ENCODE measurements at regions not wholly inside any gene's neighbourhood (a gene's known extent, or its start where the extent isn't known, plus 50 kb on each side); places are given as distances from the start of the nearest gene placed in this dataset.

DNA sequence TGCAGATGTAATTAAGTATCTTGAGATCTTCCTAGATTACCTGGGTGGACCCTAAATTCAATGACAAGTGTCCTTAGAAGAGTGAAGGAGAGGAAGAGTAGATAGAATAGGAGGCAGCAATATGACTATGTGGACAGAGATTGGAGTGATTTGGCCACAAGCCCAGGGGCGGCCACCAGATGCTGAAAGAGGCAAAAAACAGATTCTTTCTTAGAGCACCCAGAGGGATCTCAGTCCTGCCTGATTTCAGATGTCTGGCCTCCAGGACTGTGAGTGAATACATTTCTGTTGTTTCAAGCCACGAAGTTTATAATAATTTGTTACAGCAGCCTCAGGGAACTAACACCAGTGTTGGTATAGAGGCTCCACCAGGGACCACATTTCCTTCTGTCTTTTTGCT, 67.3 kb downstream of the DACT1 start:
- H3K4me1 Mint-ChIP-seq (ENCODE audit: low read depth, unreplicated experiment) = no peaks in the 10 kb centered on the region
- TF ChIP-seq, protein P1, sequence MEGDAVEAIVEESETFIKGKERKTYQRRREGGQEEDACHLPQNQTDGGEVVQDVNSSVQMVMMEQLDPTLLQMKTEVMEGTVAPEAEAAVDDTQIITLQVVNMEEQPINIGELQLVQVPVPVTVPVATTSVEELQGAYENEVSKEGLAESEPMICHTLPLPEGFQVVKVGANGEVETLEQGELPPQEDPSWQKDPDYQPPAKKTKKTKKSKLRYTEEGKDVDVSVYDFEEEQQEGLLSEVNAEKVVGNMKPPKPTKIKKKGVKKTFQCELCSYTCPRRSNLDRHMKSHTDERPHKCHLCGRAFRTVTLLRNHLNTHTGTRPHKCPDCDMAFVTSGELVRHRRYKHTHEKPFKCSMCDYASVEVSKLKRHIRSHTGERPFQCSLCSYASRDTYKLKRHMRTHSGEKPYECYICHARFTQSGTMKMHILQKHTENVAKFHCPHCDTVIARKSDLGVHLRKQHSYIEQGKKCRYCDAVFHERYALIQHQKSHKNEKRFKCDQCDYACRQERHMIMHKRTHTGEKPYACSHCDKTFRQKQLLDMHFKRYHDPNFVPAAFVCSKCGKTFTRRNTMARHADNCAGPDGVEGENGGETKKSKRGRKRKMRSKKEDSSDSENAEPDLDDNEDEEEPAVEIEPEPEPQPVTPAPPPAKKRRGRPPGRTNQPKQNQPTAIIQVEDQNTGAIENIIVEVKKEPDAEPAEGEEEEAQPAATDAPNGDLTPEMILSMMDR (IDR thresholded peaks at IDR 0.05; ENCODE audit: insufficient read depth in 1 of 2, low read depth in 1 of 2, low read length in 1 of 2, severe bottlenecking in 1 of 2, unreplicated experiment in 1 of 2) = no peak
- H3K4me1 ChIP-seq = no peaks in the 10 kb centered on the region
- no peak overlapping the region for H3K4me3 Mint-ChIP-seq (ENCODE audit: unreplicated experiment)
- intact Hi-C loops (cut with micrococcal nuclease; ENCODE audit: unreplicated experiment) = no loop called here
- H3K4me3 ChIP-seq (ENCODE audit: low read depth, low read length) = no peak overlapping the region
- no peaks in the 10 kb centered on the region for H3K36me3 ChIP-seq (ENCODE audit: control insufficient read depth, insufficient read depth, low read length)
- no peaks in the 10 kb centered on the region for H3K36me3 Mint-ChIP-seq (ENCODE audit: insufficient read depth, unreplicated experiment)
- no peaks in the 10 kb centered on the region for H3K9me3 ChIP-seq
- BruUV-seq (replicated peaks) = no TSS peak
- ChIA-PET POLR2A (no interaction called here), CTCF (no interaction called here)
- no peak for DNase-seq
- H3K27me3 Mint-ChIP-seq (ENCODE audit: insufficient read depth, unreplicated experiment) = peaks cover 16% of the 10 kb centered on the region
- H3K9me3 Mint-ChIP-seq (ENCODE audit: unreplicated experiment) = no peaks in the 10 kb centered on the region
- H3K27ac Mint-ChIP-seq (ENCODE audit: unreplicated experiment) = no peak overlapping the region
- no peaks in the 10 kb centered on the region for H3K27me3 ChIP-seq (replicated peaks; ENCODE audit: control insufficient read depth, insufficient read depth, low read length)

DNA sequence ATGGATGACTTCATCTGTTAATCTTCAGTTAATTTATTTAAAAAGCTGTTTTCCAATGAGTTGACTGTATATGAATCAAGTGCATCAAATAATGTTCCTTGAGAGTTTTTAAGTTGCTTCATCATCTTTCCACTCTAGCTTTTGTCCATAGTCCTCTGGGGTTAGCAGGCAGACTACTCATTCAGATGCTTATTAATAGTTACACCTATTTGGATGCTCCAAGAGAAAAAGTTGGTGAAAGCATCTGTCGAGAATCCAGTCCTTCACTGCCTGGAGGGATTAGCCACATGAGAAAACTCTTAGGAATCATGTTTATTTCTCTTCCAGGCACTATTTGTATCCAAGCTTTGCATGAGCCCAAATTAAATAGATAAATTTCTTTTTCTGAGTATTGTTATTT, 70.2 kb downstream of the DACT1 start:
- Histone ChIP-seq H3K9me3 (no peaks in the 10 kb centered on the region), H3K4me1 (no peaks in the 10 kb centered on the region), H3K4me3 (ENCODE audit: low read depth, low read length) (no peak overlapping the region), H3K36me3 (ENCODE audit: control insufficient read depth, insufficient read depth, low read length) (no peaks in the 10 kb centered on the region), H3K27me3 (replicated peaks; ENCODE audit: control insufficient read depth, insufficient read depth, low read length) (no peaks in the 10 kb centered on the region; the same call in 1 of the 2 replicates)
- ChIA-PET POLR2A (no interaction called here), CTCF (no interaction called here)
- Mint-ChIP-seq H3K4me1 (ENCODE audit: low read depth, unreplicated experiment) (no peaks in the 10 kb centered on the region), H3K27me3 (ENCODE audit: insufficient read depth, unreplicated experiment) (peaks cover 11% of the 10 kb centered on the region), H3K36me3 (ENCODE audit: insufficient read depth, unreplicated experiment) (no peaks in the 10 kb centered on the region), H3K9me3 (ENCODE audit: unreplicated experiment) (no peaks in the 10 kb centered on the region), H3K27ac (ENCODE audit: unreplicated experiment) (no peak overlapping the region), H3K4me3 (ENCODE audit: unreplicated experiment) (no peak overlapping the region)
- no peak for DNase-seq
- intact Hi-C loops (cut with micrococcal nuclease; ENCODE audit: unreplicated experiment) = no loop called here
- TF ChIP-seq, protein P1 (IDR thresholded peaks at IDR 0.05; ENCODE audit: insufficient read depth in 1 of 2, low read depth in 1 of 2, low read length in 1 of 2, severe bottlenecking in 1 of 2, unreplicated experiment in 1 of 2) = no peak
- BruUV-seq (replicated peaks) = no TSS peak

DNA sequence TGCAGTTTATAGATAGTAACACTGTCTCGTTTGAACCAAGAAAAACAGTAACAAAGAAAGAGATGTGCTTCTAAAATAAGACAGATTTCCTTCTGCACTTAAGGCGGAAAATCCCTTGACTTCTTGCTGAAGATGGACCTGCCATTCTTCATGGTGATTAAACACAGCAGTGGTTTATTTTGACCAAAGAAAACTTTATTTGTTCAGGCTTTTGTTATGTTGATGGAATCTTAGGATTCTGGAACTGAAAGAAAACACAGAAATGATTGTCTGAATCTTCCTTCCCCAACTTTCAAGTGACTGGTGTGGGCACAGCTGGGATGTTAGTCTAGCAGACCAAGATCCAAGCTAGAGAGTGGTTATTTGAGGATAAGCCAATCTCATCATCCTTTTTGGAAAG, 72.2 kb downstream of the DACT1 start:
- Mint-ChIP-seq H3K27me3 (ENCODE audit: insufficient read depth, unreplicated experiment) (peaks cover 5% of the 10 kb centered on the region), H3K36me3 (ENCODE audit: insufficient read depth, unreplicated experiment) (no peaks in the 10 kb centered on the region), H3K4me3 (ENCODE audit: unreplicated experiment) (no peak overlapping the region), H3K4me1 (ENCODE audit: low read depth, unreplicated experiment) (no peaks in the 10 kb centered on the region), H3K27ac (ENCODE audit: unreplicated experiment) (no peak overlapping the region), H3K9me3 (ENCODE audit: unreplicated experiment) (no peaks in the 10 kb centered on the region)
- POLR2A ChIA-PET = no interaction called here
- Histone ChIP-seq H3K4me3 (ENCODE audit: low read depth, low read length) (no peak overlapping the region), H3K9me3 (no peaks in the 10 kb centered on the region), H3K27me3 (replicated peaks; ENCODE audit: control insufficient read depth, insufficient read depth, low read length) (no peaks in the 10 kb centered on the region; the same call in 1 of the 2 replicates), H3K36me3 (ENCODE audit: control insufficient read depth, insufficient read depth, low read length) (no peaks in the 10 kb centered on the region), H3K4me1 (no peaks in the 10 kb centered on the region)
- TF ChIP-seq, protein P1 (IDR thresholded peaks at IDR 0.05; ENCODE audit: insufficient read depth in 1 of 2, low read depth in 1 of 2, low read length in 1 of 2, severe bottlenecking in 1 of 2, unreplicated experiment in 1 of 2) = no peak
- intact Hi-C loops (cut with micrococcal nuclease; ENCODE audit: unreplicated experiment) = no loop called here
- no TSS peak for BruUV-seq (replicated peaks)
- no peak for DNase-seq
- CTCF ChIA-PET = no interaction called here
